Right ventricle myocardium inferior (tissue), 1 donor: ENCODE measurements at regions not wholly inside any gene's neighbourhood (a gene's known extent, or its start where the extent isn't known, plus 50 kb on each side); places are given as distances from the start of the nearest gene placed in this dataset.

Experiments used
- ATAC-seq: fragments of 200-7000 bp; cut with Tn5 transposase; one replicate; pipeline ENCODE4 v1.9.1; 2020; ENCODE audit warnings: mild to moderate bottlenecking, moderate library complexity
- DNase-seq: peaks from one replicate; pipeline ENCODE4 v3.0.0; 2021; ENCODE audit errors: missing footprints
- intact Hi-C: fragments of 100-400 bp; cut with DNase I; formaldehyde crosslinking; loops from one replicate; pipeline ENCODE4 v1.11.0; 2022
- donor health status: DM: no; HTN: yes; CAD: no; lungs with severe emphysema.

DNA sequence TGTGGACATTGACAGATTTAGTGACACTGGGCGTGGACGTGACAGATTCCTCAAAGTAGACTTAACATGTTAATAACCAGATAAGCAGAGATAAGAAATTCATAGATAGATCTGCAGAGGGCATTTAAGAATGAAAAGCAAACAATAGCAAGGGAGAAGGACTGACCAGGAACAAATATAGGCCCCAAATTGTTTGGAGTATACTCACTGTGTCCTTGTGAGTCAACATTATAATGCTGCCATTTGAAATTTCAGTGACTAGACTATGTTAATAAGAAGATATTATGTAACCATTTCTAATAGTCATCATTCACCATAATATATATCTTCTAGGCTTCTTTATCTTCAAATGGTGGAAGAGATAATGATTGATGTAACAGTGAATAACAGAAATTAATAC, 78.1 kb upstream of the SLC38A11 start:
- no peak for ATAC-seq
- intact Hi-C loops, result no loop called here
- no peak for DNase-seq

DNA sequence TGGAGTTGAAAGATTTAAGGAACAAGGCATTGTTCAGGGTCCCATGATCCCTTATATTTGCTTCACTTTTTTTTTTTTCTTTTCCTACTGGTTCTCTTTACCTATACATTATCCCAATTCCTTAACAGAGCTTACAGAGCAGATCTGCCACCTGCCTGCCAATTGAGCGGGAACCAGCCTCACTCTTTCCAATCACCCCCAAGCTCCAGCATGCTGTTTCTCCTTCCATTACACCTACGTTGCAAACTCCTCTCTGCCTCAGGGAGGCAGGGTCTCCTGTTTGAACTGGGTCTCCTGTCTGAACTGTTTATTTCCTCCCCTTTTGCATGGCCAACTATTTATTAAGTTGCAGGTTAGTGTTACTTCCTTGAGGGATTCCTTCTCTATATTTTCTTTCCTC, 77.2 kb upstream of the SLC38A11 start:
- ATAC-seq, result no peak
- intact Hi-C loops, result no loop called here

DNA sequence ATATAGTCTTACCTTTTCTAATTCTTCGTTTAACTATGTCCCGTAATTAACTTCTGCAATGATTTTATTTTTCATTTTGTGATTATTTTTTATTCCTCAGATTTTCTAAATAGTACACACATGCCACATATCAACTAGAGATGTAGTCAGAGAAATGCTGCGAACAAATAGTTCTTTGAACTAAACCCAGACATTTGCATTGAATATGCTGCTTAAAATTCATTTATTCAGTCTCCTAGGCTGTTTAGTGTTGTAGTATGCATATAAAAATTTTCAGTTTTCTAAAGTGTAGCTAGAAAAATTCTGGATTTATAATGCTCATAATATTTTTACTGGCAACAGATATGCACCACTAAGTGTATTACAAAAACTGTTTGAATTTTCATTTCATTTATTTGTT, 68.9 kb upstream of the SLC38A11 start:
- intact Hi-C loops, result no loop called here
- ATAC-seq (no peak), DNase-seq (no peak)

More for the DNA sequence above, 77.2 kb upstream of the SLC38A11 start:
- DNase-seq, result no peak

DNA sequence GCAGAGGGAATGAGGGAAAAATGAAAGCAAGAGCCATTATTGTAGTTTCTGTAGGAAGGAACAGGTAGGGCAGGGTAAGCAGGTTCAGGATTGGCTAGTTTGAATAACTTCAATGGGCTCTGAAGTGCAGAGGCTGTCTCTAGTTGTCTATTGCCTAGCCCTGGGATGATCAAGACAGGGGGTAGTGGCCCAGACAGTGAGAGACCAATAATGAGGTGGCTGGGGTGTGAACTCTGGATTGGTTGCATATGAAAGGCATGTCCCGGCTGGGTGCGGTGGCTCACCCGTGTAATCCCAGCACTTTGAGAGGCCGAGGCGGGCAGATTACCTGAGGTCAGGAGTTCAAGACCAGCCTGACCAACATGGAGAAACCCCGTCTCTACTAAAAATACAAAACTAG, 67.5 kb upstream of the SLC38A11 start:
- intact Hi-C loops, result no loop called here
- no peak for ATAC-seq
- DNase-seq, result no peak

DNA sequence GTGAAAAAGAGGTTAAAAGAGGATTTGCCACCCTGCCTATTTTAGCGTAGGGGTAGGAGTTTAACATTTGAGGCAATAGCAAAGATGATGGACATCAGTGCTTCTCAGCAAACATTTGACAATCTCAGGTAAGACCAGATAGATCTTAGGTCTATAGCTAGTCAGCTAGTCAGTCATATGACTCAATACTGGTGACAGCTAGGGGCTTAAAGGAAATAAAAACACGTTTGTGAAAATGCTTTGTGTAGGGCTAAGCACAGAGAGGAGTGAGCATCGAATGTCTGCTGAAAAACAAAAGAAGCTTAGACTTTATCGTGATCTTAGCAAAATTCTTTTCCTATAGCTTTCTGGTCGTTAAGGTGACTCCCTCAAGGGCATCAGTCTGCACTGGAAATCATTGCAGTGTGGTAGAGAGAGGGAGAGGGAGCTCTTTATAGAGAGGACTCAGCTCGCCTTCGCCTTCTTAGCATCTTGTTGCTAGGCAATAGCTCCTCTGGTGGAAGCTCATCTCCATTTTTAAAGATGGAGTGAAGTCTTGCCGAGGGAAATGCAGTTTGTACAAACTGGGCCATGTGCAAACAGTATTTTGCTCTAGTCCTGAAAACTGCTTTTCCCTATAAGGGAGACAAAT, 62.8 kb upstream of the SLC38A11 start:
- no peak for ATAC-seq
- intact Hi-C loops, result loop anchor here (2.0 kb wide), 1 partner anchor 185 kb away; no protein-coding TSS in a partner anchor
- no peak for DNase-seq

DNA sequence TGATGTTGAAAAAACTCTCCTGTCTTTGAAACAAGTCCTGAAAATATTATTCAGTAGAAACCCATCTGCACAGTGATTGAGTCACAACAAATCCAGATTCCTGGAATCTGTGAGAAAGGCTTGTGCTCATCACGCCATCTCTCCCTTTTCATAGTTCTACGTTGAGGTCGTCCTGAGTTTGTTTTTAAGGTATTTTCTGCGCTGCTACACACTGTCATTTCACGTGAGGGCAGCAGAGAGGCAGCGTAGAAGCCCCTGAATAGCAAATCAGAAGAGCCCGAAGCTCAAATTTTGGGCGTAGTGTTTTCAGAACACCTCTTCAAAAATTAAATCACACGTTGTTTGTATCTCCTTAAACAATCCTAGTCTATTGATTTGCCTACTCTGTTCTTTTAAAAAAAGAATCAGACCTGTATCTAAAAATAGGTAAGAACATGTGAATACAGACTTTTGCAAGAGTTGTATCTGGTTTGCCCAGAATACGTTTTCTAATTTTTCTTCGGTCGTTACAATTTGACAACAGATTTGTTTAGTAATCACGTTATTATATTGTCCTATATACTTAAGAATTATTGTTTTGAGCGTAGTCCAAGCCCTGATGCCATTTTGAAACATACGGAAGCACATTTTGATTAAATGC, 61.6 kb upstream of the SLC38A11 start:
- intact Hi-C loops, result loop anchor here (2.0 kb wide), 1 partner anchor 186 kb away; no protein-coding TSS in a partner anchor
- DNase-seq, result no peak

DNA sequence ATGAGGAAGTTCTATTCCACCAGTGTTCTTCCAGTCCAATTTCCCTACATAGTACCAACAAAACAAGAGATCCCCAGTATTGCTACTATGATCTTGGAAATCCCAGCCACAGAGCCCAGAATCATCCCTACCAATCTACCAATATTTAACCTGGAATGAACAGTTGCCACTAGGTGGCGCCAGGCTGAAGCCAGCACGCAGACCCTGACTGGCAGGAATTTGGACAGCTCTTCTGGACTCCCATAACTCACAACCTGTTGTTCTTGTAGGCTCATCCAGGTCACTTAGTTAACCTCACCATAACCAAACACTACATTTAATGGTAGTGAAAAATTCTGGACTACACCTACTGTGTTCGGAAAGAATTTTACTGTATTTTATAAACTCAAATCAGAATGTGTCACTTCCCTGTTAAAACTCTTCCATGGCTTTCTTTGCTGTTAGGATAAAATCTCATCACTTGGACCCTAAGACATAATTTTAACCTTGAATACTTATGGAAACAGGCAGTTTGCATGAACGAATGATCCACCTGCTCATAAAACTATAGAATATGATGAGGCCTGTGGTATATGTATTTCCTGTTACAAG, 59.8 kb upstream of the SLC38A11 start:
- peak; percentile 70 for ATAC-seq
- DNase-seq, result peak; percentile 77
- intact Hi-C loops, result no loop called here

More for the DNA sequence above, 61.6 kb upstream of the SLC38A11 start:
- ATAC-seq, result peak; percentile 71

DNA sequence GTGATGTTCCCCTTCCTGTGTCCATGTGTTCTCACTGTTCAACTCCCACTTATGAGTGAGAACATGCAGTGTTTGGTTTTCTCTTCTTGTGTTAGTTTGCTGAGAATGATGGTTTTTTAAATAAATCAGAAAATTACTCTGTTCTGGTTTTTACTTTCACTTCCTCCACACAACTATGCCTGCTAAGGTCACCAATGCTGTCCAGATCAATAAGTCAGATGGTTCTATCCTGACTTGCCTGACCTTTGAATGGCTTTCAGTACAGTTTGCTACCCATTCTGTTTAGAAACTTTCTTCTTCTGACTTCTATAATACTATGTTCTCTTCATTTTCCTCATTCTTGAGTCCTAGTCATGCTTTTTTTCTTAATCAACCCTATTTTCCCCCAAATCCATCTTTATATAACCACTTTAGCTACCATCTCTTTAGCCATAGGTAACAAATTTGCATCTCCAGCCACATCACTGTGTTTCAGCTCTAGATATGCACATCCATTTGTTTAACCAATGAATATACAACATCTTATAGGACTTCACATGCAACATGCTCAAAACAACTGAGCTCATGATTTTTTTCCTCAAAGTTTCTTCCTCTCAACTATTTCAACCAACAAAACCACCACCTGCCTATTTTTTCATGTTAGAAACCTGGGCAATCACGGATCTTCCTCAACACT, 58.8 kb upstream of the SLC38A11 start:
- DNase-seq (no peak), ATAC-seq (no peak)
- intact Hi-C loops, result no loop called here

DNA sequence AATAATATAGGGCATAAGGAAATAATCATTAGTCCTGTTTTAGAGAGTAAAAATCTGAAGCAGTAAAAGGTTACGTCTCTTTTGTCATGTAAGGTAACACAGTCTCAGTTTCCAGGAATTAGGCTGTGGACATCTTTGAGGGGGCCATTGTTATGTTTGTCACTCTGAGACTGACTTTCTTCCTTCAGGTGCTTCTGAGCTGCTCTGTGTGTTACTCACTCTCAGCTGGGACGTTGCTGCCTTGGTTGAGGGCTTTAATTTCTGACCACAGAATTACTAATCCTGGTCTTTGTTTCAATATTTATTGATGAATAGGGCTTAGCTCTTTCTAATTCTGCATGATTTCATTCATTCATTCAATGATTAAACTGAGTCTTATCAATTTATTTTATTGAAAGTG, 55.9 kb upstream of the SLC38A11 start:
- ATAC-seq (no peak), DNase-seq (no peak)
- intact Hi-C loops, result no loop called here

DNA sequence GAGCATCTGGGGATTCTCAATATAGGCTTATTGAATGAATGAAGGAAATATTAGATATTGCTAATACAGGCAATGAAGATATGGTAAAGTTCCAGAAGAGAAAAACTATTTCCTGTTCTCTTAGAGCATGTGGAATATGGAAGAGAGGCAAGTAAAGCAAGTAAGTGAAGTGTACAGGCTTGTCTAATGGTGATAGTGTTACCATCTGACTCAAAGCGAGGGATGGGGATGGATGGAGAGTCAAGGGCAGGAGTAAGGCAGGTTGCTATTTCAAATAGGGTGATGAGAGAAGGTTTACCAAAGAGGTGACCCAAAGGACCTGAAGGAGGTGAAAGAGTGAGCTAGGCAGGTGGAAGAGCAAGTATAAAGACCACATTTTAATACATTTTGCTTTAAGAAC, 55.2 kb upstream of the SLC38A11 start:
- DNase-seq (no peak), ATAC-seq (no peak)
- intact Hi-C loops, result no loop called here

DNA sequence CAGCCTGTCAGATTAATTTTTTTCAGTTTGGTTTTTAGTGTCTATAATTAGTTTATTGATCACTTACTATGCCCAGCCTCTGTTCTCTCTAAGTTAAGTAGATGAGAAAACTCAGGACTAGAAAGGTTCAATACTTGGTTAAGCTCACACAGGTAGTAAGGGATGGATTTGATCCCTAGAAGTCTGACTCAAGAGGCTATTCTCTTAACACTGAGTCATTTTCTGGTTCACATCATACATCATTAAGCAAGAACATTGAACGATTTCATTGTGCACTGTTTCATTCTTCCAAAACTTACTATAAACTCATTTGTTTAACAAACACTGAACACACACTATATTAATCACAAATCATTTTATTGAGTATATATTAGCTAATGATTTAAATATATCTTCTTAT, 54.1 kb upstream of the SLC38A11 start:
- ATAC-seq (no peak), DNase-seq (no peak)
- intact Hi-C loops, result no loop called here

DNA sequence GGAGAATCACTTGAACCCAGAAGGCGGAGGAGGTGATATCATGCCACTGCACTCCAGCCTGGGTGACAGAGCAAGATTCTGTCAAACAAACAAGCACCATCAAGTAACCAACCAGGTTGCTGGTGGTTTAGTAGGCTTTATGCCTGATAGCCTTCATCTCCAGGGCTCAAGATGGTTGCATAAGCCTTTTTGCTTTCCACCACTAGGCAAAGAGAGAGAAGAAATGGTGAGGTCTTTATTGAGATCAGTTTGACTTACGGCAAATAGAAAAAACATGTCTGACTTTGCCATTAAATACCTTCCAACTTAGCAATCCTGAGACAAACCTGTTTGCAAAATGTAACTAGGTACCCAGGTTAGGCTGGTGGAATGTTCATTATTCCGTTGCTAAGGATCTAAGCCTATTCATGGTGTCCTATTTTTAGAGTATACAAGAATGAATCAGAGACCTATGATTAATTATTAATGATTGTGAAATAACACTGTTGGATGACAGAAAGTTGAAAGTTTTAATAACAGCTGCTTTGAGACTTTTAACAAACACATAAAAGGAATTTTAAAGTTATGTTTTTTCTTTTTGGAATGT, 53.5 kb upstream of the SLC38A11 start:
- no peak for DNase-seq
- no peak for ATAC-seq
- intact Hi-C loops, result no loop called here

DNA sequence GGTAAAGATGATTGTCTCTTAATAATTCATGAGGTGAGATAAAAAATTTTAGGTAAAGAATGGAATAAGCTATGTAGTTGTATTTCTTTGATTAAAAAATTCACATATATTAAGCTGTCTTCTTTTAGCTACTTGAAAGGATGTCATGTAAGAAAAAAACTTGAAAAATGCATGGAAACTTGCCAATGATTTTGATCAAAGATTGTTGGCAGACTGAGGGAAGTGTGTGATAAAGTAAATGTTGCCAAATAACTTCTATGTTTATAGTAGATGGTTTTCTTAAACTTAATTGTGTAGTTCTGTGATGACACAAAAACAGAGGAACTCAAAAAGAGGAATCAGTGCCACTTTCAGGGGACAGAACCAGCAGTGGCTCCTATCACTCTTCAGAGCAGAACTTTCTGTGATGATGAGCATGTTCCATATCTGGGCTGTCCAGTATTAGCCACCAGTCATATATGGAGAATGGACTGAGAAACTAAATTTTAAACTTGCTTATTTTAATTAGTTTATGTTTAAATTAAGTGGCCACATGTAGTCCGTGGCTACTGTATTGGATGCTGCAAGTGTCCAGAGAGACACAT, 51.9 kb upstream of the SLC38A11 start:
- intact Hi-C loops, result no loop called here
- ATAC-seq (no peak), DNase-seq (no peak)
